IPS-NIHi11 (cell line): ENCODE measurements at regions not wholly inside any gene's neighbourhood (a gene's known extent, or its start where the extent isn't known, plus 50 kb on each side); places are given as distances from the start of the nearest gene placed in this dataset.
"Not testable (repeated sequence)": the region's sequence is repeated elsewhere in the genome, so short reads cannot be mapped to it uniquely, and the experiment has no call there.

Source experiments
- DNase-seq: peaks from one replicate; pipeline ENCODE4 v3.0.0; 2012; ENCODE audit warnings: mixed read lengths, low spot score

GRCh38 chr12:67842124-67842523 is 147.1 kb upstream of the IFNG-AS1 start:
- DNase-seq: no peak

- DNase-seq: no peak
Observed at GRCh38 chr12:67843257-67843656, 146.0 kb upstream of the IFNG-AS1 start.

- no peak for DNase-seq
Observed at GRCh38 chr12:67852701-67853100, 136.5 kb upstream of the IFNG-AS1 start.

- no peak for DNase-seq
Observed at GRCh38 chr12:67853204-67853603, 136.0 kb upstream of the IFNG-AS1 start.

- no peak for DNase-seq
Observed at GRCh38 chr12:67854351-67854750, 134.9 kb upstream of the IFNG-AS1 start.

- no peak for DNase-seq
Observed at GRCh38 chr12:67855103-67855502, 134.1 kb upstream of the IFNG-AS1 start.

- no peak for DNase-seq
Observed at GRCh38 chr12:67871231-67871630, 118.0 kb upstream of the IFNG-AS1 start.

GRCh38 chr12:67873355-67873754 is 115.9 kb upstream of the IFNG-AS1 start:
- DNase-seq: no peak

- DNase-seq: peak; percentile 25
Observed at GRCh38 chr12:67876305-67876915, 112.8 kb upstream of the IFNG-AS1 start.

GRCh38 chr12:67877727-67878126 is 111.5 kb upstream of the IFNG-AS1 start:
- no peak for DNase-seq

GRCh38 chr12:67879937-67880336 is 109.3 kb upstream of the IFNG-AS1 start:
- DNase-seq: no peak

- DNase-seq: no peak
Observed at GRCh38 chr12:67881565-67881964, 107.7 kb upstream of the IFNG-AS1 start.

GRCh38 chr12:67884596-67884995 is 104.7 kb upstream of the IFNG-AS1 start:
- no peak for DNase-seq

GRCh38 chr12:67885375-67886169 is 103.7 kb upstream of the IFNG-AS1 start:
- no peak for DNase-seq

GRCh38 chr12:67887065-67887464 is 102.2 kb upstream of the IFNG-AS1 start:
- no peak for DNase-seq

- DNase-seq: no peak
Observed at GRCh38 chr12:67889931-67890330, 99.3 kb upstream of the IFNG-AS1 start.

- no peak for DNase-seq
Observed at GRCh38 chr12:67890726-67891258, 98.5 kb upstream of the IFNG-AS1 start.

- no peak for DNase-seq
Observed at GRCh38 chr12:67891596-67891995, 97.7 kb upstream of the IFNG-AS1 start.

GRCh38 chr12:67892259-67893021 is 96.8 kb upstream of the IFNG-AS1 start:
- DNase-seq: no peak

- no peak for DNase-seq
Observed at GRCh38 chr12:67893022-67893580, 96.1 kb upstream of the IFNG-AS1 start.

- DNase-seq: not testable (repeated sequence)
Observed at GRCh38 chr12:67900418-67900817, 88.8 kb upstream of the IFNG-AS1 start.

GRCh38 chr12:67909091-67909531 is 80.1 kb upstream of the IFNG-AS1 start:
- no peak for DNase-seq
